Activated naive CD8-positive, alpha-beta T cell treated with anti-CD3 and anti-CD28 coated beads, Interleukin-2, amount 50 U/mL, for 24 hours (primary cell): ENCODE measurements at regions not wholly inside any gene's neighbourhood (a gene's known extent, or its start where the extent isn't known, plus 50 kb on each side); places are given as distances from the start of the nearest gene placed in this dataset.
"Not testable (repeated sequence)": the region's sequence is repeated elsewhere in the genome, so short reads cannot be mapped to it uniquely, and the experiment has no call there.

Source experiments
- ATAC-seq: fragments of 150-1000 bp; cut with Tn5 transposase; one replicate; pipeline ENCODE4 v1.10.0; 2021
- DNase-seq: peaks from one replicate; pipeline ENCODE4 v3.0.0; 2021
- H3K27ac Mint-ChIP-seq: one replicate; pipeline ENCODE4 v1.8.0; 2021; ENCODE audit warnings: mild to moderate bottlenecking, mixed read lengths
- H3K27me3 Mint-ChIP-seq: one replicate; pipeline ENCODE4 v1.8.0; 2021; ENCODE audit warnings: mixed read lengths
- H3K36me3 Mint-ChIP-seq: one replicate; pipeline ENCODE4 v1.8.0; 2021; ENCODE audit warnings: low read depth, mixed read lengths
- H3K4me1 Mint-ChIP-seq: one replicate; pipeline ENCODE4 v1.8.0; 2021; ENCODE audit warnings: mixed read lengths
- H3K4me3 Mint-ChIP-seq: one replicate; pipeline ENCODE4 v1.8.0; 2021; ENCODE audit warnings: mild to moderate bottlenecking, moderate library complexity, mixed read lengths
- H3K9me3 Mint-ChIP-seq: one replicate; pipeline ENCODE4 v1.8.0; 2021; ENCODE audit warnings: mixed read lengths

- Mint-ChIP-seq H3K36me3 (no peaks in the 10 kb centered on the region), H3K27ac (no peak overlapping the region)
Observed at GRCh38 chr4:103499094-103499493, 220.7 kb downstream of the TACR3 start.

GRCh38 chr4:103498161-103499070, 221.4 kb downstream of the TACR3 start:
- H3K4me3 Mint-ChIP-seq = no peak overlapping the region
- peak; percentile 60 for ATAC-seq
- peak; percentile 5 for DNase-seq
- no peaks in the 10 kb centered on the region for H3K36me3 Mint-ChIP-seq
- no peaks in the 10 kb centered on the region for H3K27me3 Mint-ChIP-seq
- H3K9me3 Mint-ChIP-seq = no peaks in the 10 kb centered on the region
- H3K4me1 Mint-ChIP-seq = peaks cover 4% of the 10 kb centered on the region
- H3K27ac Mint-ChIP-seq = no peak overlapping the region

More at GRCh38 chr4:103499094-103499493, 220.7 kb downstream of the TACR3 start:
- ATAC-seq (no peak), DNase-seq (no peak)
- Mint-ChIP-seq H3K4me1 (peaks cover 4% of the 10 kb centered on the region), H3K9me3 (no peaks in the 10 kb centered on the region), H3K27me3 (no peaks in the 10 kb centered on the region), H3K4me3 (no peak overlapping the region)

GRCh38 chr4:103497692-103498091, 222.1 kb downstream of the TACR3 start:
- Mint-ChIP-seq H3K27ac (no peak overlapping the region), H3K4me3 (no peak overlapping the region), H3K36me3 (no peaks in the 10 kb centered on the region), H3K27me3 (no peaks in the 10 kb centered on the region), H3K4me1 (peaks cover 4% of the 10 kb centered on the region), H3K9me3 (no peaks in the 10 kb centered on the region)
- ATAC-seq (no peak), DNase-seq (no peak)

- H3K27ac Mint-ChIP-seq = no peak overlapping the region
- no peaks in the 10 kb centered on the region for H3K27me3 Mint-ChIP-seq
- no peak overlapping the region for H3K4me3 Mint-ChIP-seq
- ATAC-seq = no peak
- no peak for DNase-seq
- H3K4me1 Mint-ChIP-seq = peaks cover 4% of the 10 kb centered on the region
- no peaks in the 10 kb centered on the region for H3K36me3 Mint-ChIP-seq
- no peaks in the 10 kb centered on the region for H3K9me3 Mint-ChIP-seq
Observed at GRCh38 chr4:103496800-103497199, 223.0 kb downstream of the TACR3 start.

GRCh38 chr4:103493450-103494159, 226.2 kb downstream of the TACR3 start:
- DNase-seq = no peak
- ATAC-seq = no peak
- H3K9me3 Mint-ChIP-seq = no peaks in the 10 kb centered on the region
- H3K27ac Mint-ChIP-seq = no peak overlapping the region
- peaks cover 2% of the 10 kb centered on the region for H3K4me1 Mint-ChIP-seq
- H3K4me3 Mint-ChIP-seq = no peak overlapping the region
- no peaks in the 10 kb centered on the region for H3K27me3 Mint-ChIP-seq
- no peaks in the 10 kb centered on the region for H3K36me3 Mint-ChIP-seq

- H3K27ac Mint-ChIP-seq, H3K4me1 Mint-ChIP-seq, ATAC-seq, H3K4me3 Mint-ChIP-seq, DNase-seq, H3K36me3 Mint-ChIP-seq, H3K27me3 Mint-ChIP-seq, H3K9me3 Mint-ChIP-seq: not testable (repeated sequence)
Observed at GRCh38 chr4:103485296-103485695, 234.5 kb downstream of the TACR3 start.

- Mint-ChIP-seq H3K36me3 (no peaks in the 10 kb centered on the region), H3K27me3 (no peaks in the 10 kb centered on the region), H3K4me1 (no peaks in the 10 kb centered on the region), H3K27ac (no peak overlapping the region), H3K9me3 (no peaks in the 10 kb centered on the region), H3K4me3 (no peak overlapping the region)
- DNase-seq (no peak), ATAC-seq (no peak)
Observed at GRCh38 chr4:103484521-103484920, 235.3 kb downstream of the TACR3 start.

GRCh38 chr4:103482893-103483292, 236.9 kb downstream of the TACR3 start:
- Mint-ChIP-seq H3K27ac (no peak overlapping the region), H3K4me1 (no peaks in the 10 kb centered on the region), H3K36me3 (no peaks in the 10 kb centered on the region), H3K4me3 (no peak overlapping the region), H3K27me3 (no peaks in the 10 kb centered on the region), H3K9me3 (no peaks in the 10 kb centered on the region)
- no peak for ATAC-seq
- no peak for DNase-seq

GRCh38 chr4:103482471-103482870, 237.3 kb downstream of the TACR3 start:
- no peaks in the 10 kb centered on the region for H3K9me3 Mint-ChIP-seq
- DNase-seq = no peak
- H3K36me3 Mint-ChIP-seq = no peaks in the 10 kb centered on the region
- no peaks in the 10 kb centered on the region for H3K4me1 Mint-ChIP-seq
- no peak overlapping the region for H3K27ac Mint-ChIP-seq
- H3K4me3 Mint-ChIP-seq = no peak overlapping the region
- no peak for ATAC-seq
- H3K27me3 Mint-ChIP-seq = no peaks in the 10 kb centered on the region

GRCh38 chr4:103478734-103479133, 241.1 kb downstream of the TACR3 start:
- no peaks in the 10 kb centered on the region for H3K4me1 Mint-ChIP-seq
- H3K27ac Mint-ChIP-seq = no peak overlapping the region
- no peaks in the 10 kb centered on the region for H3K9me3 Mint-ChIP-seq
- no peak for DNase-seq
- H3K4me3 Mint-ChIP-seq = no peak overlapping the region
- no peak for ATAC-seq
- H3K27me3 Mint-ChIP-seq = no peaks in the 10 kb centered on the region
- no peaks in the 10 kb centered on the region for H3K36me3 Mint-ChIP-seq

GRCh38 chr4:103478210-103478609, 241.6 kb downstream of the TACR3 start:
- Mint-ChIP-seq H3K4me1 (no peaks in the 10 kb centered on the region), H3K4me3 (no peak overlapping the region), H3K9me3 (no peaks in the 10 kb centered on the region), H3K27ac (no peak overlapping the region), H3K36me3 (no peaks in the 10 kb centered on the region), H3K27me3 (no peaks in the 10 kb centered on the region)
- DNase-seq = no peak
- ATAC-seq = no peak

GRCh38 chr4:103457566-103457965, 259.4 kb upstream of the CENPE start:
- no peak for DNase-seq

GRCh38 chr4:103451341-103451740, 253.2 kb upstream of the CENPE start:
- ATAC-seq (no peak), DNase-seq (no peak)
- no peaks in the 10 kb centered on the region for H3K9me3 Mint-ChIP-seq
- no peak overlapping the region for H3K27ac Mint-ChIP-seq
- H3K27me3 Mint-ChIP-seq = no peaks in the 10 kb centered on the region
- no peaks in the 10 kb centered on the region for H3K36me3 Mint-ChIP-seq
- H3K4me1 Mint-ChIP-seq = no peaks in the 10 kb centered on the region
- no peak overlapping the region for H3K4me3 Mint-ChIP-seq

More at GRCh38 chr4:103457566-103457965, 259.4 kb upstream of the CENPE start:
- Mint-ChIP-seq H3K27me3 (no peaks in the 10 kb centered on the region), H3K36me3 (no peaks in the 10 kb centered on the region), H3K9me3 (peaks cover 4% of the 10 kb centered on the region), H3K4me1 (no peaks in the 10 kb centered on the region), H3K4me3 (no peak overlapping the region), H3K27ac (no peak overlapping the region)
- no peak for ATAC-seq

- no peaks in the 10 kb centered on the region for H3K27me3 Mint-ChIP-seq
- no peaks in the 10 kb centered on the region for H3K36me3 Mint-ChIP-seq
- no peaks in the 10 kb centered on the region for H3K4me1 Mint-ChIP-seq
- ATAC-seq (no peak), DNase-seq (no peak)
- no peaks in the 10 kb centered on the region for H3K9me3 Mint-ChIP-seq
- no peak overlapping the region for H3K27ac Mint-ChIP-seq
- no peak overlapping the region for H3K4me3 Mint-ChIP-seq
Observed at GRCh38 chr4:103450693-103451092, 252.6 kb upstream of the CENPE start.
